ENCODE measurements at regions not wholly inside any gene's neighbourhood (a gene's known extent, or its start where the extent isn't known, plus 50 kb on each side); places are given as distances from the start of the nearest gene placed in this dataset.

DNA sequence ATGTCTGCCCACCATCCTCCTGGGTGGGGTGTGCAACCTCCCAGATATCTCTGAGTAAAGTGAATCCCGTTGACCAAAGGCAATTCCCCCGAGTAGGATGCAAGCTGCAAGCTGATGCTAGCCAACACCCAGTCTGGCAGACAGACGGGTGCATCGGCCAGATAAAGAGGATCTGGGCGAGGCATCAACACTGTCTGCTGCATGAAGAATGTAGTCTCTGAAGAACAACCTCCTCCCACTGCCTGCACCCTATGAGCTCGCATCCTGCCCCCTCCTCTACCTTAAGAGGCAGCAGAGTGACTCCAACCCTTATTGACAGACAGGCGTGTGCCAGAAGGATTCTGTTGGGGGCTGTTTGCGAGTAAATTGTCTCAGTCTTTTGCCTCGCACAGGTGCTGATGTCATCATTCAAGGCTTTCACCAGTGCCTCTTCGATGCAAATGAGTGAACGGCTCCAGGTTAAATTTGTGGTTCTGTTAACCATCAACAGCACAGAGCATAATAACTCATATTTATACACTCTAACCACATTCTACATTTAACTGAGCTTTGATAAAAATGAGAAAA, 546.9 kb downstream of the BCOR start (continued):
- TF ChIP-seq TCF3 (CRISPR knock-in tag; IDR thresholded peaks at IDR 0.05) (peak; percentile 95), POLR2A (conservative IDR thresholded peaks at IDR 0.05) (no peak), CTBP1 (IDR thresholded peaks at IDR 0.05; ENCODE audit: borderline replicate concordance) (peak; percentile 83), DPF2 (IDR thresholded peaks at IDR 0.05) (peak; percentile 57; the same call in 1 of the 2 replicates), TBL1XR1 (IDR thresholded peaks at IDR 0.05; ENCODE audit: low read length in 2 of 2) (peak in 1 of 2 experiments; percentile 65; a peak in 2 of 4 replicates), POLR2H (tag; IDR thresholded peaks at IDR 0.05; ENCODE audit: low read depth) (no peak), TAF15 (IDR thresholded peaks at IDR 0.05; ENCODE audit: low read depth, low read length) (no peak), SMARCE1 (IDR thresholded peaks at IDR 0.05) (0 out of 2 replicates have a peak, but pooled peaks have one; percentile 26), RBM39 (optimal IDR thresholded peaks at IDR 0.05; ENCODE audit: low read depth, low read length) (no peak)

DNA sequence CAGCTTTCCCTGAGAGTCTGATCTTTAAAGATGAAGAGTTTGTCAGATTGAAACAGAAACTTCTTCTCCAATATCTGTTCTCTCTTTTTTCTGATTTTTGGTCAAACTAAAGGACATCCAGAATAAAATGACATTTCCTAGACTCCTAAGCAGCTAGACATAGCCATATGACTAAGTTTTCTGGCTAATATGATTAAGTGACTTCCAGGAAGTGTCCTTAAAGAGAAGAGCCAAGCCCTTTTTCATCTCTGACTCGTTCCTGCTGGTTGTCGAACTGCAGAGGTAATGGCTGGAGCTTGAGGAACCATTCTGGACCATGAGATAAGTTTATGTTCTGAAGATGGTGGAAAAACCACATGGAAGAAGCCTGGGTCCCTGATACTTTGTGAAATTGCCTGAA, 546.0 kb downstream of the BCOR start:
- H3K27me3 ChIP-seq (ENCODE audit: control insufficient read depth in 2 of 2, insufficient read depth in 2 of 2, low read length in 2 of 2): no peaks in the 10 kb centered on the region
- no peak overlapping the region for H3K27ac ChIP-seq (ENCODE audit: extremely low read depth, low read depth, low read length)
- no peak overlapping the region for H3K9ac ChIP-seq (ENCODE audit: insufficient read depth in 1 of 2, low read depth in 2 of 2, low read length in 2 of 2)
- no TSS peak for BruUV-seq (replicated peaks)
- FAIRE-seq: peak; percentile 26
- peaks cover 4% of the 10 kb centered on the region; the same call in 1 of the 2 replicates for H3K9me3 ChIP-seq (replicated peaks; ENCODE audit: control insufficient read depth, insufficient read depth, low read depth, low read length)
- no peaks in the 10 kb centered on the region for H4K20me1 ChIP-seq (replicated peaks; ENCODE audit: control insufficient read depth, insufficient read depth, low read length)
- DNase-seq (ENCODE audit: extremely low read depth in 1 of 4, low spot score in 3 of 4): peak in 2 of 4 experiments; percentile 11 to 30
- H3K4me3 ChIP-seq: no peak overlapping the region
- in situ Hi-C loops (cut with MboI) (no loop called here), intact Hi-C loops (cut with micrococcal nuclease) (no loop called here)
- POLR2A ChIA-PET: no interaction called here
- CTCF ChIA-PET (ENCODE audit: low intra/inter-chr PET ratio): no interaction called here
- no peaks in the 10 kb centered on the region for H3K36me3 ChIP-seq (ENCODE audit: control insufficient read depth, insufficient read depth, low read length)
- H3K9me1 ChIP-seq (ENCODE audit: control insufficient read depth, insufficient read depth, low read length): no peaks in the 10 kb centered on the region
- TF ChIP-seq BRD9 (IDR thresholded peaks at IDR 0.05; ENCODE audit: low read depth, partially characterized antibody) (no peak), ARID1B (IDR thresholded peaks at IDR 0.05) (0 out of 2 replicates have a peak, but pooled peaks have one; percentile 15)
- no peak for ATAC-seq
- WGBS (ENCODE audit: insufficient coverage, low coverage, missing lambda C conversion rate): 0% methylated on average over 2 of the region's 2 CpGs
- H3K4me2 ChIP-seq (ENCODE audit: insufficient read depth, low read length): no peak overlapping the region
- no peaks in the 10 kb centered on the region for H3K79me2 ChIP-seq (ENCODE audit: control insufficient read depth, insufficient read depth, low read length)
- H3K4me1 ChIP-seq (replicated peaks in 1 of 2; ENCODE audit: control insufficient read depth in 2 of 2, insufficient read depth in 2 of 2, low read length in 2 of 2): peaks cover 0 to 5% of the 10 kb centered on the region in 2 experiments; a peak in 3 of 5 replicates
- H2AFZ ChIP-seq (ENCODE audit: low read depth, low read length): peak overlapping the region; percentile 38
